GM19438 (cell line): ENCODE measurements at regions not wholly inside any gene's neighbourhood (a gene's known extent, or its start where the extent isn't known, plus 50 kb on each side); places are given as distances from the start of the nearest gene placed in this dataset.

Experiments used
- ATAC-seq: cut with Tn5 transposase; IDR thresholded peaks from one replicate; pipeline ENCODE4 v1.9.1; 2021; ENCODE audit warnings: low read depth; ENCODE audit not compliant: unreplicated experiment

- ATAC-seq = no peak
Observed at GRCh38 chr1:234990328-234990675, 138.3 kb downstream of the TOMM20 start.

GRCh38 chr1:234989479-234990327, 138.9 kb downstream of the TOMM20 start:
- no peak for ATAC-seq

DNA sequence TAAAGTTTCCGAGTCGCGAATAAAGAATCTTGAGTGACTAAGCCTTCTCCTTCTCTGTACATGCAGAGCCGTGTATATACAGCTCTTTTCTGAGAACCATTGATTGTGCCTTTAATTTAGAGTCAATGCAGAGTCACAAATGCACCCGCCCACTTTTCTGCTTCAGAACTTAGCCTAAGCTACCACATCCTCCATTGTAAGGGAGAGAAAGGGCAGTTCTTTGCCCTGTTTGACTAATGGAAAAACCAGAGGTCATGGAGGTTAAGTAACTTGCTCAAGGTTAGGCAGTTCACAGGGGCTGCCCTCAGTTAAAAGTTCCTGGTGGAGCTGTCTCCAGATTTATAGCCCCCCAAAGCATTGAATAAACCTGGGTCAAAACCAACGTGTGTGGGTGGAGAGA, 139.6 kb downstream of the TOMM20 start:
- no peak for ATAC-seq

DNA sequence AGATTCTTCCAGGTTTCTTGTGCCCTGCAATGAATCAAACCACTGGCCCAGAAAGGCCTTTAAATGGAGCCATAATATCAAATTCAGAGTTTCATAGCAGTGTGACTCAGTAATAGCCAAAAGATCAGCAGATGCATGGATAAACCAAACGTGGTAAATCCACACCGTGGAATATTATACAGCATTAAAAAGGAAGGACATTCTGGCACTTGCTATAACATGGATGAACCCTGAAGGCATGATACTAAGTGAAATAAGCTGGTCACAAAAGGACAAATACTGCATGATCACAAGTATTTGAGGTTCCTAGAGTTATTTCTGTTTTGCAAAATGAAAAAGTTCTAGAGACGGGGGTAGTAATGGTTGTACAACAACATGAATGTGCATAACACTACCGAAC, 140.1 kb downstream of the TOMM20 start:
- no peak for ATAC-seq

- ATAC-seq = no peak
Observed at GRCh38 chr1:234988155-234988517, 140.5 kb downstream of the TOMM20 start.

GRCh38 chr1:234987415-234988154, 141.1 kb downstream of the TOMM20 start:
- ATAC-seq = peak; percentile 67

GRCh38 chr1:234986750-234987414, 141.8 kb downstream of the TOMM20 start:
- no peak for ATAC-seq

- ATAC-seq = no peak
Observed at GRCh38 chr1:234985516-234986294, 142.9 kb downstream of the TOMM20 start.

DNA sequence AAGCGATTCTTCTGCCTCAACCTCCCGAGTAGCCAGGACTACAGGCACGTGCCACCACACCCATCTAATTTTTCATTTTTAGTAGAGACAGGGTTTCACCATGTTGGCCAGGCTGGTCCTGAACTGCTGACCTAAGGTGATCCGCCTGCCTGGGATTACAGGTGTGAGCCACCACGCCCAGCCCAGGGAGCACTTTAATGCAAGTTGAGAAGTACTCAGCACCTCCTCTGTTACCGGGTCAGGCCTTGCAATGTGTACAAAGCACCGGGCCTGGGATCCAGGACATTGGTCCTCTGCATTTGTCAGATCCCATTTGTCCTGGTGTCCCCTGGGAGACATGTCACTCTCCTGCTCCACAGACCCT, 143.6 kb downstream of the TOMM20 start:
- ATAC-seq = no peak

DNA sequence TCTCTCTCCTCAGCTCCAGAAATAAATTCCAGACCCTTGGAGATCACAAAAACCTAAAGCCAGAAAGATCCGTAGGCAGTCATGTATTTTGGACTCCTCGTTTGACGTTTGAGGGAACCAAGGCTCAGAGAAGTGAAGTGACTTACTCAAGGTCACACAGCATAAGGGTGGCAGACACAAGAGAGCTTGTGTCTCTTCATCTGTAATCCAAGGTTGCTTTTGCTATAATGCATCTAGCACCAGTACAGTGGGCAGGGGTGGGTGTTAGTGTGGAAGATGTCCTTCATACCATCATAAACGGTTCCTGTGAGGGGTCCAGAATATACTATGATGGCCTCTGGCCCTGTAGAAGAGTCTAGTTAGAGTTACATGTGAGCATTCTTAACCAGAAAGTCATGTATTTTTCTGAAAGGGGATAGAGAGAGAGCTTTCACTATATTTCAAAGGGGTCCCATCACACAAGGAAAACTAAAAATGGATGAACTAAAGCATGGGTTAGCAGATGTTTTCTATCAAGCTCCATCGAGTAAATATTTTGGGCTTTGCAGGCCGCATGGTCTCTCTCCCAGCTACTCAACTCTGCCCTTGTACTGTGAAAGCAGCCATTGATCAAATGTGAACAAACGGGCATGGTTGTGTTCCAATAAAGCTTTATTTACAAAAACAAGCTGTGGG, 144.9 kb downstream of the TOMM20 start:
- no peak for ATAC-seq

DNA sequence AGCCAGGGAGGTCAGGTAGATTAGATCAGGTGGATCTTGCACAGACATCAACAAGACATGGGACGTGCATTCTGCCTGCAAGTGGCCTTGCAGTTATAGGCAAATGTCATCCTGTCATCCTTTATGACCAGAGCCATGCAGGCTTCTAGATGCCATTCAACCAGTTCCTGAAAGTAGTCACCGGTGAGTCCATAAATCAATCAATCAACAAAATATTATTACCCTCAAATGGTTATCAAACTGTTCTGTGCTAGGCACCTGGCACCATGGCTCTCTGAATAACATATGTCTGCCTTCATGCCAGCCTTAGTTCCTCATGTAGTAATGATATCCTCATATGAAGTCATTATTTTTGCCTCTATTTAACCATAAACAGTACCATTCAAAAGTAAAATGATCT, 146.9 kb downstream of the TOMM20 start:
- ATAC-seq = no peak

DNA sequence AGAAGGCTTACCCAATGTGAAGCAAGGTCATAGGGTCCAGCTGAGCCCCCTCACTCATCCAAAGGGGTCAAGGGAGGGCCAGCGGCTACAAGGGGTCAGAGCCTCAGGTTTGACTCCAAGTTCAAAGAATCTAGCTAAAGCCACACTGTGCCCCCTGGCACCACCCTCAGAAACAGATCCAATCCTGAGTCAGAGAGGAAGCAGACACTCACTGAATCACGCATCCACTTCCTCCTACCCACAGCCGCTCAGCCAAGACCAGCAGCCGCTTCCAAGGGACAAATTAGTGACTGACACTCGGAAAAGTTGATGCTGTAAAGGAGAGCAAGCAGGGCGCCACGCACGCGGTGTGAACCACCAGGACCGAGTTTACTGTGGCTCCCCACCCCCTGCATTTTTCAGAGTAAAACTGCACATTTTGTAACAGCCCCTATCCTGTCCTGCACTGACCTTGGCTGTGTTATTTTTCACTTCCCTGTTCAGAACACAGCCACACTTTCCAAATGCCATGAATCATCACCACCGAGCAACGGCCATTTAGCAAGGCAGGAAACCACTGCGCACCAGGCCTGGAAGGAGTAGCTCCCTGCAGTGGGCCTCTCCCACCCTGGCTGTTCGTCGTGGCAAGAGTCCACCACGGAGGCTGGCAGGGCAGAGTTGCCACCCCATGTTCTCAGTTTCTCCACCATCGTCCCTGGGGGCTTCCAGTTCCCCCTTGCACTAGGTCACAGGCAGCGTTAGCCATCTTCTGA, 147.8 kb downstream of the TOMM20 start:
- ATAC-seq = peak; percentile 31

GRCh38 chr1:234980291-234980644, 148.4 kb downstream of the TOMM20 start:
- ATAC-seq = peak; percentile 6

DNA sequence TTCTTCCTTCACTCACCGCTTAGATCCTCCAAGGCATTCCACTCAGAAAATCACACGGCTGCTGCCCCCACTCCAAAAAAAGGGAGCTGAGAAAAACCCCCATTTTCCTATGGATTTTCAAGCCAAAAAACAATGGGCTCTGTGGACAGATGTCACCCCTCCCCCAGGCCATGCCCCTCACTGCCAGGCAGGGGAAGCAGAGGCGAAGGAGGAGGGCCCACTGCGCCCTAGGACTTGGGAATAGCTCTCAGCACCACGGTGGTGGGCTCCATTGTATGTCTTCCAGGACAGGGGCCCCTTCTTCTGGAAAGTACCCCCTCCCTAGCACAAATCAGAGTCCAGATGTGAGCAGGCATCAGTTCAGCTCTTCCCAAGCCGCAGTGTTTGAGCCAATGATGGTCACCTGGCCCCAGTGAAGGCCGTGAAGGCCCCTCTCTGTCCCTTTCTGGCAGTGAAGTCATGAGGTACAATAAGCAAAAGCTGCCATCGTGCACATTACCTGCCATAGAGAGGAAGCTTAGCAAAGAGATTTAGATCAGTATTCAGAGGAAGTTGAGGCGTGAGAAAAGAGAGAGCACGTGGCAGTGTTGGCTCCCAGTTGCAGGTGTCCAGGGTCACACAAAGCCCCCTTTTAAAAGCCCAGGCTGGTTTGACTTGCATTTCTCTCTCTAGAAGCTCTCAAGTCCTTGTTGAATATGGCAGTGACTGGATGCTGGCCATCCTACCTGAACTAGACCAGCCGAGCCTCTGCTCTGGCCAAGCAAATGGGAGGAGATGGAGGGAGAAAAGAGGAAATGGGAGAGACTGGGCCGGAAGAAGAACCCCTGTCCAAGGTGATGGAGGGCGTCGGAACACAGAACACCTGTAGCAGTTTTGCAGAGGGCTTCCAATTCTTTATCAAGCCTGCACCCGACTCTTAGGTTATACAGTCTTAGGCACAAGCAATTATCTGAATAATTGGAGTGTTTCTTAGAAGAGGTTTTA, 149.0 kb downstream of the TOMM20 start:
- ATAC-seq = no peak

DNA sequence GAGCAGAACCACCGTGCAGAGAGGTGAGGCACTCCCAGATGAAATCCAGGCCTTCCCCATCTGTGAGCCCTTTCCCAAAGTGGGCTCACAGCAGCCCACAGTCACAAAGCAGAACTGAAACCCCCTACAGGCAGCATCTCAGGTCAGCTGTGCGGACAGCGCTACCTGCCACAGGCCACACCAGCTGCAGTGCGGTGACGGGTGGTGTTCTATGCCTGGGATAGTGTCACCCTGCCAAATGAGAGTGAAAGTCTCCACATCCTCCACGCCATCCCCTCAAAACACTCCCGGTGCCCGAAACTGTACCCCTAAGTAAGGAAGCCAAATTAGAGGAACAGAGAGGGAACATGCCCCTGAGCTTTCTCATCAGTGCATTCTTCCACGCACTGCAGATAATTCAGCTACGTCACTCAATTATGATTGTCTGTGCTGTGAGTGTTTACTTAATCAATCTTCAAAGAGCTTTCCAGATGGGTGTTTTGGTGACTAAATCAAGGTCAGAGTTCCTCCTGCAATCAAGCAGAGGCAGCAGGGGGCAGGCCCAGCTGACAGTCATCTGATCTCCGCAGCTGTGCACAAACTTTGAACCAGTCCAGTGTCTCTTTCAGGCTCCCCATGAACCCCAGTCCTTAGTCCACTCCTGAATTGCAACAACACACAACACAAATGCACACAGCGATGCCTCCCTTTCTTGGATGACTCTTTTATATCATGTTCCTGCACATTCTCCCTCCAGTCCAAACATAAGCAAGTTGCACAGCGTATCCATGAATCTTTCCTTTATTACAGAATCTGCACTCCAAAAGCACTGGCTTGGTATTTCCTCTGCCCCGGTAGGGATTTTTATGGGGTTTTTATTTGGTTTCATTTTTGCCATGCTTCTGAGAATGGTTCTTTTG, 150.0 kb downstream of the TOMM20 start:
- ATAC-seq = peak; percentile 71

GRCh38 chr1:234977875-234978396, 150.7 kb downstream of the TOMM20 start:
- no peak for ATAC-seq
